ENCODE measurements at regions not wholly inside any gene's neighbourhood (a gene's known extent, or its start where the extent isn't known, plus 50 kb on each side); places are given as distances from the start of the nearest gene placed in this dataset.
"Not testable (repeated sequence)": the region's sequence is repeated elsewhere in the genome, so short reads cannot be mapped to it uniquely, and the experiment has no call there.

GRCh38 chr20:12815778-12816408 is 192.9 kb upstream of the SPTLC3 start:
- DNase-seq (ENCODE audit: low spot score) = no peak

DNA sequence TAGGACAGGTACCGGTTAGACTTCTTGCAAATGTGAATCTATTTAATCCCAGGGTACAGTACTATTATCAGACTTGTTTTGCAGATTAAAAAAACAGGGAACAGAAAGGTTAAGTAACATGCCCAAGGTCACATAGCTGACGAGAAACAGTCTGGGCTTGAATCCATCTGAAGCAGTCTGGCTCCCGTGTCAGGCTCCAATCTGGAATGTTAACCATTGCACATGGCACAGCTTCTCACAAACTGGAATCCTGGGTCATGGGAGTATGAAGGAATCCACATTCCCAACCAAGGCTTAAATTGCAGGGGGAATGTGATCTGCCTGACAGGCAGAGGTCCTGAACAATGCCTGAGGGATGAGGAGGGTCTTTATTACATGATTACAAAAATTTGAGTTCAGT is 187.5 kb upstream of the SPTLC3 start:
- DNase-seq (ENCODE audit: low spot score) = no peak

- no peak for DNase-seq (ENCODE audit: low spot score)
These were observed 185.0 kb upstream of the SPTLC3 start for GRCh38 chr20:12823734-12824133.

DNA sequence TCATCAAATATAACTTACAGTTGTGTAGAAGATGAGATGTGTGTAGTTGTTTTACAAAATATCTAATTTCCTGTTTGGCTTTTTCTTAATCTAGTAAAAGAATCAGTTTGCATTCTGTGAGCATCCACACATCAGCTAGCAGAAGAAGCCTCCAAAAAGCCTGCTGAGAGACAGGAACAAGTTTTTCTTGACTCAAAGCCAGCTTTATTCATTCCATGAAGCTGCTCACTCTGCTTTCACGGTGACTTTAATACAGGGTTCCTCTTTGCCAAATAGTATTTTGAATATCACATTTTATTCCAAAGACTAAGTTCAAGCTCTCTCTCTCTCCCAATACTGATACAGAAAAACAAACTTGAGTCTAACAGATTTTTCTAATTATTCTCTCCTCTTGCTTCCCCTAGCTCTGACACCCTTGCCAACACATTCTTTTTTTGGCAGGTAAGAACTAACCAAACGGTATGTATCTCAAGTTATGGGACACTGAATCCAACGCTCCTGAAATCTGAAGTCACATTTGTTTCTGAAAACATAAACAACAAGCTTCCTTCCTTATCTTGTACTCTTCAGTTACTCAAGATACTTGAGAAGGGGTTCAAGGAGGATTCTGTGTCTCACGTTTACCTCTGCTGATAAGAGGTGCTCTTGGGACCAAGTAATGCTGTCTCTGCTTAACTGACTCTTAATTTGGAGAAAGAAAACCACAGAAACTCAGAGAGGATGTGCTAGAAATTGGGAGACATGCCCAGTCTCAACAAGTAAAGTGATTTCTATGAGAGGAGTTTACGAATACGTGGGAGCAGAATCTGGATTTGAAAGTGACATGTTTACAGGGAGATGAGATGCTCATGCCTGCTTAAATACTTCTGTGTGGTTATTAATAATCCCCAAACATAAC is 184.2 kb upstream of the SPTLC3 start:
- DNase-seq (ENCODE audit: low spot score) = no peak

DNA sequence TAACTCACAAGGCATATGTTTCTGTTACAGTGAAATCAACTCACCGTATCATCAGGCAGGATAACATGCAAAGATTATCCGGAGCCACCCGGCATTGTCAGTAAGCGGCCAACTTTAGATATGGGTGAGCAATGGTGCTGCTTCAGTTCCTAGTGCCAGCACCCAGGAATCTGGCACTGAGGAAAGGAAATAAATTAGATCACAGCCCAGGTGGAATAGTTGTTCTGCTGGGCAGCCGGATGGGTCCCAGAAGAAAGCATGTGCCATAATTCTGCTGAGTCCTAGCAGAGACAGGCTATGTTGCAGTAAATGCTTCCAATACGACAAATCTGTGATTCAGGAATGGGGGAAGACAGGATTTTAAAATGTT is 183.6 kb upstream of the SPTLC3 start:
- DNase-seq (ENCODE audit: low spot score) = no peak

- no peak for DNase-seq (ENCODE audit: low spot score)
These were observed 180.9 kb upstream of the SPTLC3 start for GRCh38 chr20:12827816-12828385.

DNA sequence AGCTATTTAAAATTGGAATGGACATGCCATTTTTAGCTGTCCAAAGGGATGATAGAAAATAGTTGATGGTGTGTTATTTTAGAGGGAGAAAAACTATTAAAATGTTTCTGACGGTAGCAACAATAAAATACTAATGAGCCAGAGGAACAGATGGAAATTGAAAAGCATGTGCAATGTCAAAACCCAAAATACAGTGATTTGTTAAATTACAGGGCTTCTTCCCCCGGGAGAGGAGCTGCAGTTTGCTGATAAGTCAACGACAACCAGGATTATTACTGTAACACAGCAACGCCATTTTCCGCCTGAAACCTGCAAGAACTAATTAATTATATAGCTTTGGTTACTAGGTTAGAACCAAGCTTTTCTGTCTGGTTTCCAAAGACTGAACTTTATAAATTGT is 179.6 kb upstream of the SPTLC3 start:
- no peak for DNase-seq (ENCODE audit: low spot score)

DNA sequence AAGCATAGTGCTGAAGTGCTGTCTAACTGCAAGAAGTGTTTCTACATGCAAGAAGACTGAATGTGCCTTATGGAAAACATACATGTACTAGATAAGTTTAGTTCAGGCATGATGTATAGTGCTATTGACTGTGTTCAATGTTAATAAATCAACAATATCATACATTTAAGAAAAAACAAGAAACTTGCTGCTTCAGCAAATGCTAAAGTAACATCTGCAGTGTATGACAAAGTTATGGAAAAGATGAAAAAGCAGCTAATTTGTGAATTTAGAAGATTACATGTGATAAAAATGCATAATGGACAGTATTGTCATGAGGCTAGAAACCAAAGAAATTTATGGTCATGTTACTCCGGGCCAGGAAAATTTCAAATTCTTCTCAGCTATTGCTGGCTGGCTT is 174.9 kb upstream of the SPTLC3 start:
- DNase-seq (ENCODE audit: low spot score) = no peak

DNA sequence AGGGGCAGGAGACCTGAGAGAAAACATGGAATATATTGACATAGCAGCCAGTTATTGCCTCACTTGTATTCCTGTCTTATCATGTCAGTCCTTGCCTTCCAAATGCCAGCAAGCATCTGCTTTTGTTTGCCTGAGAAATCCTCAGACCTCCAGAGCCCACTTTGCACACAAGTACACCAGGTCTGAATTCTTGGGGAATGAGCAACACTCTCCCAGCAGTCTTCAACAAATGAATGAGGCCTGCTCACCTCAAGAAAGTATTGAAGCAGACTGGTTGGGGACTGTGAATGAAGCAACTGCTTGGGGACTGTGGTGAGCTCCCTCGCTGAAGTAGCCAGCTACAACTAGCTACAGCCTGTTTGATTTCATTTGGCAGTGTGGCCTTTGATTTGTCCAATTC is 172.8 kb upstream of the SPTLC3 start:
- no peak for DNase-seq (ENCODE audit: low spot score)

GRCh38 chr20:12837646-12838045 is 171.1 kb upstream of the SPTLC3 start:
- DNase-seq (ENCODE audit: low spot score) = no peak

DNA sequence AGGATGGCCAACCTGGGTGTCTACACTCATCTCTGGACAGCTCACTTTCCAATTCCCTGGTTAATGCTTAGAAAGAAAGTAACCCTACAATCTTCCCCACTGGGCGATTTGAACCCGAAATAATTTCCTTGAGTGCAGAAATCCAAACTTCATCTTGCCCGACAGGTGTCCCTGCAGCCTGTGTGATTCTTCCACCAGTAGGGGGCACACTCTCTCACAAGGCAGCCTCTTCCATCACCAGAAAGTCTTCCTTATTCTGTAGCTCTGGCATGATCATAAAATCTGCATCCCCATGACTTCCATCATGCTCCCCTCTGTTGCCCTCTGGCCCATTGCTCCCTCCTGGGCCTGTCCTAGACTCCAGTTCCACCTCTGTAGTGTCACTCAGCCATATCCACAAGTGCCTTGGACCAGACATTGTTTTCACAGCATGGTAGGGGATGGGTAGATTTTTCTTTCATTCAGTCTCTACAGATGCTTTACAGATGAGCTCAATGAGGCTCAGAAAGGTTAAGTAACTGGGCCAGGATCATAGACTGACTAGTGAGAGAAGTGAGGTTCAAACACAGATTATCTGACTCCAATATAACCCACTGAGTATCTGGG is 170.4 kb upstream of the SPTLC3 start:
- no peak for DNase-seq (ENCODE audit: low spot score)

DNA sequence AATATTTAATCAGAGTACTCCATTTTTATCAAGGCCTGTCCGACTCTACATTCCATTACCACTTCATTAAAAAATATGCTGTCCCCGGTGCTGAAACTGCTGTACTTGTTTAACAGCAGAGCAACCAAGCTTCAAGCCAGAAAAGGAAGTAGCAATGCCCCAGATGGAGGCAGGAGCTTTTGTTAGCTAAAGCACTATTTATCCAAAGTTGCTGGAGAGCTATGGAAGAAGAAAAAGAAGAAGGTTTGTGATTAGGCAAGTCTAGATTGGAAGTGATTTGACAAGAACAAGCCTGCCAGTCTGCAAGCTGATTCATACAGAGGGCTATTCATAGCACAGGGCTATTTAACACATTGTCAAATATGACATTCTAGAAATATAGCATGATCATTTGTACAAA is 160.9 kb upstream of the SPTLC3 start:
- no peak for DNase-seq (ENCODE audit: low spot score)

DNA sequence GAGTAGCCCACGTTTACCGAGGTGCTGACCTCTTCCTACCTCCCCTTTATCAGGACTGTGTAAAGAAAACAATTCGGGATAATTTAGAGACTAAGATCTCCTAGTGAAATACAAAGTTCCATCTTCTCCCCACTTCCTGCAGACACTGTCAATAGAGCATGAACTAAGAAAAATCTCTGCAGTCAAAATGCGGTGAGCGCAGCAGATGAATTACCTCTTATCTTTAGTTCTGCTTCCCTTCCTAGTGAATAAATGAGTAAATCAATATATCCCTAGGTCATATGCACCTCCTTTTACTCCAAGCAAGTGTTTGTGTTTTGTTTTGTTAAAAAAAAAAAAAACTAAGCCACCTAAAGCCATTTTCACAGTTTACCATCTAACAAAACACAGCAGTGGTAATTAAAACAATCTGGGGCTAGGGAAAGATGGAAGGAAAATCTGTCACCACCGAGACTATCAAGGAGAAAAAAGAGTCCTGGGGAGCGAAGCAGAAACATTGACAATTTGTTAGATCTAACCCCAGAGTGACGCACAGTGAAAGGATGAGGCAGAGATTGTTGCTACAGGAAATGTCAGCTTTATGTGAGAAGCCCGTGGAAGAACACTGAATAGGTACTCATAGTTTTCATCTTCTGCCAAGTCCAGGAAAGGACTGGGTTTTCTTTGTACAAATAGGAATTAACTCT is 159.4 kb upstream of the SPTLC3 start:
- DNase-seq (ENCODE audit: low spot score) = no peak

- DNase-seq (ENCODE audit: low spot score) = not testable (repeated sequence)
These were observed 151.1 kb upstream of the SPTLC3 start for GRCh38 chr20:12857643-12858042.

DNA sequence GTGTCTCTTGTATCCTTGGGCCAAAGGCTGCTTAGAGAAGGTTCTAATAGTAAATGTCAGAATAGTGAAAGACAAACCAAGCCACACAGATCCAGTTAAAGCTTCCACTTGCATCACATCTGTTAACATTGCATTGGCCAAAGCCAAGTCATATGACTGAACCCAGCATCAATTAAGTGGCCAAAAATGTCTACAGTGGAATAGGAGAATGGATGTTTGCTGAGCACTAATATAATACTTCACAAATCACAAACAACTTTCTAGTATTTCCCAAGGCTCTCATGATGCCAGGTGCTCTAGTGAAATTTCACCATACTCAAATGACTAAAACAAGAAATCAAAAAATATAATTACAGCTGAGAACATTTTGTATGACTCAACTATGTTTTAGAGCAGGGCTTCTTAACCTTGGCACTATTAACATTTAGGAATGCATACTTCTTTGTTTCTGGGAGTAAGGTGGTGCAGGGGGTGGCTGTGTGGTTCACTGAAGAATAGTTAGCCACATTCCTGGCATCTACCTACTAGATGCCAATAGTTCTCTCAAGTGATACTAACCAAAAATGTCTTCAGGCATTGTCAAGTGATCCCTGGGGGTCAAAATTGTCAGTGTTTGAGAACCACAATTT is 148.0 kb upstream of the SPTLC3 start:
- no peak for DNase-seq (ENCODE audit: low spot score)

DNA sequence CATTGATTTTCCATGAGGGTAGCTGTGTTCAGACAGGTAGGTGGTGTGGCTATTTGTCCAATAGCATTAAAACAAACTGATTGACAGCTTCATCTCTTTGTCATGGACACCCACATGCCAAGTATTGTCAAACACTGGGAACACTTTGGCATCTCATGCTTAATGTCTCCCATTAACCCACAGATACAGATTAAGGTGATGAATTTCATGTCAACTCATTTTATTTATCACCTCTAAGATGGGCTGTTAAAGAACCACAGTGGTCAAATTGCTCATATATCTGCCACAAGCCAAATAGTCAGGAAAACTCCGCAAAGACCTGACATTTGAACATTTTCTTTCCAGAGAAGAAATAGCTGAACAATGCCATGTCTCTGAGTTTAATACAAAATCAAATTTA is 139.1 kb upstream of the SPTLC3 start:
- DNase-seq (ENCODE audit: low spot score) = no peak

- DNase-seq (ENCODE audit: low spot score) = no peak
These were observed 138.2 kb upstream of the SPTLC3 start for GRCh38 chr20:12870588-12870987.

DNA sequence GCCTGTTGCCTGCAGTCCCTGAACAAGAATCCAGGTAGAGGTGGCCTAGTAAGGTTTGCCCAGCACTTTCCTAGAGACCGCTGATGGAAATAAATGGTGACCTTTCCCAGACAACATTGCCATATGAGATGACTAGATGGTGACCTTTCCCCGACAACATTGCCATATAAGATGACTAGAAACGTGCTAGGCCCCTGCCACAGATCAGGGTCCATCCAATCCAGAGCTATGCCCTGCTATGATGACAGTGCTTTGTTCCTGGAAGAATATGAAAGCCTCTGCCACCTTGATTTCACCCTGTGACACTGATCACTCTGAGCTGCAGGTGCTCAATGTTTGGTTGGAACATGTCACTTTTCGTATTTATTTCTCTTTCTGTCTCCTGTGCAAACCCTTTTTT is 133.8 kb upstream of the SPTLC3 start:
- DNase-seq (ENCODE audit: low spot score) = no peak

- no peak for DNase-seq (ENCODE audit: low spot score)
These were observed 133.3 kb upstream of the SPTLC3 start for GRCh38 chr20:12875510-12875909.

DNA sequence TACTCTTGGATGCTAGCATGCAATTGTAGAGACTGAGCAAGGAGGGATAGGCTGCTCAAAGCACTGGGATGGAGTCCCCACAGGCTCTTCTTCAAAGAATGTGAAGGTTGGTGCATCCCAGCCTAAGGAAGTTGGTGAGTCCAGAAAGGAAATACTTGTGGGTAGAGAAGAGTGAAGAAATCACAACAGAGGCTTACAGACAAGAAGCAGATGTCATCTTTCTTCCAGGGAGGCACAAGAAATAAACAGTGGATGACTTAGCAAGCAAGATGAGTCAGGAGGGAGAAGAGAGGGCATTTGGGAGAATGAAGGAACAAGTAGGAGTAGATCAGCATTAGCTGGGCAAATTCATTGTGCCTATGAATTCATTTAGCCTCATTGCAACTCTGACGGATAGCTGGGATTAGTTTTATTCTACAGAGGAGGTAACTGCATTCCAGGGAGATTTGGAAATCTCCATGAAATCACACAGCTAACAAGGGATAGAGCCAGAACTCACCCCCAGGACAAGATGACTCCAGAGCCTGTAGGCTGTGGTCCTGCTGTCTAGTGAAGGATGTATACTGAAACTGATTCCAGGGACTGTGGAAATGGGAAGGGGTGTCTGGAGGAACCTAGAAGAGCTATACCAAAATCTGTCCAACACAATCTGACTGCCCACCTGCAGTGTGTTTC is 125.8 kb upstream of the SPTLC3 start:
- no peak for DNase-seq (ENCODE audit: low spot score)

GRCh38 chr20:12883507-12883885 is 125.3 kb upstream of the SPTLC3 start:
- DNase-seq (ENCODE audit: low spot score) = no peak

All from ureter (tissue), 1 donor.